SU-DHL-6 (cell line): ENCODE measurements at regions not wholly inside any gene's neighbourhood (a gene's known extent, or its start where the extent isn't known, plus 50 kb on each side); places are given as distances from the start of the nearest gene placed in this dataset.

Experiments
- CTCF ChIP-seq: fragments of 200-600 bp; sonication (generic); IDR thresholded peaks from one replicate; pipeline ENCODE4 v1.5.1; 2017; ENCODE audit warnings: antibody characterized with exemption, mild to moderate bottlenecking, low read length, moderate library complexity; ENCODE audit not compliant: insufficient read depth, poor library complexity, severe bottlenecking
- EZH2phosphoT487 ChIP-seq: fragments of 200-600 bp; sonication (generic), shearing (Covaris generic); conservative IDR thresholded peaks from 2 replicates; pipeline ENCODE4 v1.6.1; 2018; ENCODE audit warnings: mild to moderate bottlenecking, antibody characterized with exemption, low read length, moderate library complexity, mixed read lengths

DNA sequence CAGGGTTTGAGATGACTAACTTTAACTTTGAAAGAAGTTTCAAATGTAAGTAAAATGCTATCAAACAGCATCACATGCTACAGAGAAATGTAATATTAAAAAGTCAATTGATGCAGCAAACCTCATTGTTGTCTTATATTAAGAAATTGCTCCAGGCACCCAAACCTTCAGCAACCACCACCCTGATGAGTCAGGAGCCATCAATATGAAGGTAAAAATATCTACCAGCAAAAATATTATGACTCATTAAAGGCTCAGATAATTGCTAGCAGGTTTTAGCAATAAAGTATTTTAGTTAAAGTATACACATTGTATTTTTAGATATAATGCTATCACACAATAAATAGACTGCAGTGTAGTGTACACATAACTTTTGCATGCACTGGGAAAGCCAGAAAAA is 746.3 kb downstream of the ZPLD1 start:
- no peak for TF ChIP-seq CTCF
- TF ChIP-seq EZH2phosphoT487 = no peak
